AG04450 (cell line): ENCODE measurements at regions not wholly inside any gene's neighbourhood (a gene's known extent, or its start where the extent isn't known, plus 50 kb on each side); places are given as distances from the start of the nearest gene placed in this dataset.

Experiments
- CTCF ChIA-PET: fragments of 300-600, 350-600 bp; formaldehyde crosslinking; extraction: SDS; loops from one replicate; lab custom pipeline; 2022; ENCODE audit warnings: antibody characterized with exemption, inconsistent platforms; lab: Charles Lee
- POLR2A ChIA-PET: fragments of 350-600 bp; formaldehyde crosslinking; extraction: SDS; loops from one replicate; lab custom pipeline; 2021; ENCODE audit warnings: antibody characterized with exemption, inconsistent platforms; lab: Yijun Ruan, JAX
- DNase-seq: peaks from one replicate; pipeline ENCODE4 v3.0.0-alpha.2; 2011; ENCODE audit warnings: low read depth, low spot score
- H3K27ac ChIP-seq: one replicate; pipeline ENCODE4 v1.5.1; 2012; ENCODE audit warnings: low read depth, low read length, control low read depth
- H3K27me3 ChIP-seq: one replicate; pipeline ENCODE4 v1.6.0; 2012; ENCODE audit warnings: low read length; ENCODE audit not compliant: control insufficient read depth, insufficient read depth
- H3K4me3 ChIP-seq: 2 replicates; pipeline ENCODE4 v1.5.1; 2011; ENCODE audit warnings: mild to moderate bottlenecking, low read depth, low read length, control low read depth
- H3K9me3 ChIP-seq: 2 replicates; pipeline ENCODE4 v1.5.1; 2012; ENCODE audit warnings: low read length; ENCODE audit not compliant: control insufficient read depth, insufficient read depth
- TF ChIP-seq, protein P1 (sequence below): IDR thresholded peaks from 2 replicates; pipeline ENCODE4 v1.5.1; 2011; ENCODE audit warnings: low read depth, low read length, control low read depth, inconsistent platforms

DNA sequence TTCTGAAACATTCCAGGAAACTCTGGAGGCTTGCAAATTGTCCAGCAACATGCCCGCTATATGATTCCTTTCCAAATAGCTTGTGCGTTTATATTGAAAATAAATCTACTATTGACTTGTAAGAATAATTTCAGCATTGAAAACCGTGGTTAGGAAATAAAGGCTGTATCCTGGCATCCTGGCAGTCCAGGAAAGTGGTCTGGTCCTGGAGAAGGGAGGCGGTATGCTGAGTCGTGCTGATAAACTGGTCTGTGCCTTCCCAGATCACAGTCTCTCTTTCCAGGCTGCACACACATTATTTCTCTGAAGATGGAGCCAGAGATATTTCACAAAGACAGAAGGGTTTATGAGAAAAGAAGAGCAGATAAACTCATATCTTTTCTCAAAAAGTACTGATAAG lies 350.1 kb upstream of the COBL start:
- H3K27ac ChIP-seq, result no peak overlapping the region
- no peak for DNase-seq
- no peaks in the 10 kb centered on the region for H3K27me3 ChIP-seq
- TF ChIP-seq, protein P1, sequence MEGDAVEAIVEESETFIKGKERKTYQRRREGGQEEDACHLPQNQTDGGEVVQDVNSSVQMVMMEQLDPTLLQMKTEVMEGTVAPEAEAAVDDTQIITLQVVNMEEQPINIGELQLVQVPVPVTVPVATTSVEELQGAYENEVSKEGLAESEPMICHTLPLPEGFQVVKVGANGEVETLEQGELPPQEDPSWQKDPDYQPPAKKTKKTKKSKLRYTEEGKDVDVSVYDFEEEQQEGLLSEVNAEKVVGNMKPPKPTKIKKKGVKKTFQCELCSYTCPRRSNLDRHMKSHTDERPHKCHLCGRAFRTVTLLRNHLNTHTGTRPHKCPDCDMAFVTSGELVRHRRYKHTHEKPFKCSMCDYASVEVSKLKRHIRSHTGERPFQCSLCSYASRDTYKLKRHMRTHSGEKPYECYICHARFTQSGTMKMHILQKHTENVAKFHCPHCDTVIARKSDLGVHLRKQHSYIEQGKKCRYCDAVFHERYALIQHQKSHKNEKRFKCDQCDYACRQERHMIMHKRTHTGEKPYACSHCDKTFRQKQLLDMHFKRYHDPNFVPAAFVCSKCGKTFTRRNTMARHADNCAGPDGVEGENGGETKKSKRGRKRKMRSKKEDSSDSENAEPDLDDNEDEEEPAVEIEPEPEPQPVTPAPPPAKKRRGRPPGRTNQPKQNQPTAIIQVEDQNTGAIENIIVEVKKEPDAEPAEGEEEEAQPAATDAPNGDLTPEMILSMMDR, result no peak
- H3K4me3 ChIP-seq, result no peak overlapping the region
- ChIA-PET POLR2A (no interaction called here), CTCF (no interaction called here)
- H3K9me3 ChIP-seq, result peaks cover 5% of the 10 kb centered on the region

GRCh38 chr7:51666266-51666665 lies 349.7 kb upstream of the COBL start:
- no peaks in the 10 kb centered on the region for H3K27me3 ChIP-seq
- ChIA-PET CTCF (no interaction called here), POLR2A (no interaction called here)
- no peak overlapping the region for H3K4me3 ChIP-seq
- no peak for DNase-seq
- peaks cover 10% of the 10 kb centered on the region for H3K9me3 ChIP-seq
- TF ChIP-seq, protein P1, result no peak
- H3K27ac ChIP-seq, result no peak overlapping the region

DNA sequence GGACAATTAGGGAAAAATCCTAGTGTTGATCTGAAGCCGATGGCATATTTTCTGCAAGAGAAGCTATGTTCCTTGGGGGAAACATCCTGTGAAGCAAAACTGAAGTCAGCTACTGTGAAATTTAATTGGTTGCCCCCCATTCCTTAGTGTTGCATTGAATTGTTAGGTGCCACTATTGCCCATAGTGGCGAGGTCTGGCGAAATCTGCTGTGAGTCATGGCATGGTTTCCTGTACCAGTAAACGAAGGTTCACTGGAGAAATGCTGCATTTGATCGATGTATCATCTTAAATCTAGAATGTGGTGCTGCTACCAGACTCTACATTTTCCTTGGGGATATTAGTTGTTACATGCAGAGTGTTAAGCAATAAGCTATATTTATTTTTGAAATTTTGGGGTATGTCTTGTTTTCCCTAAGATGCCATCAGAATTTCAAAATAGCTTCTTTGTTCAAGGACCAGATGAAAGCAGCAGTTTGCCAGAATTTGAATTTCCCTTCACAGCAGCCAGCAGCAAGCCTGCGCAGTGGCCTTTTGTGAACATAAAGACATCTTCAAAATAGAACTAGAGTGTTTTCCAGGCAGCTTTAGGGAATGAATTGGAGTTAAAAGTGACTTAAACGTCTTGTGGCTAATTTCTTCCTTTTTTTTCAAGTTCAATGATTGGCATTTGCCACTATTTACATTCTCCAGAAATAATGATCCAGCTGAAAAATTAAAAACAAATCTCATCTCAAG lies 348.6 kb upstream of the COBL start:
- Histone ChIP-seq H3K27ac (no peak overlapping the region), H3K9me3 (peaks cover 19% of the 10 kb centered on the region), H3K4me3 (no peak overlapping the region), H3K27me3 (no peaks in the 10 kb centered on the region)
- ChIA-PET CTCF (no interaction called here), POLR2A (no interaction called here)
- no peak for DNase-seq
- TF ChIP-seq, protein P1, result no peak

DNA sequence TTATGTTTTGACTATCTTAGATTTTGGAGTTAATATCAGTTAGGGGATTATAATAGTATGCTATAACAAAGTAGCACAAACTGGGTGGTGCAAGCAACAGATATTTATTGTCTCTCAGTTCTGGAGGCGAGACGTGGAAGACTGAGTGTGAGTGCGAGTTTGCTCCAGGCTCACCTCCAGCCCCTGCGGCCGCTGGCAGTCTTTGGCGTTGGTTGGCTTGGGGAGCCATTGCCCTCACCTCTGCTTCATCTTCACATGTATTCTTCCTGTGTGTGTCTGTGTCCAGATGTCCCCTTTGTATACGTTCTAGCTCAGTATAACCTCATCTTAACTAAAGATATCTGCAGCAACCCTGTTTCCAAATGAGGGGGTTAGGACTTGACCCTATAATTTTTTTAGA lies 343.9 kb upstream of the COBL start:
- Histone ChIP-seq H3K27me3 (no peaks in the 10 kb centered on the region), H3K4me3 (no peak overlapping the region), H3K27ac (no peak overlapping the region), H3K9me3 (peaks cover 44% of the 10 kb centered on the region)
- DNase-seq, result no peak
- POLR2A ChIA-PET, result no interaction called here
- CTCF ChIA-PET, result no interaction called here
- TF ChIP-seq, protein P1, result no peak

- Histone ChIP-seq H3K9me3 (peaks cover 55% of the 10 kb centered on the region), H3K27ac (no peak overlapping the region), H3K27me3 (no peaks in the 10 kb centered on the region), H3K4me3 (no peak overlapping the region)
- ChIA-PET CTCF (no interaction called here), POLR2A (no interaction called here)
- no peak for DNase-seq
- TF ChIP-seq, protein P1, result no peak
These were observed 342.1 kb upstream of the COBL start for GRCh38 chr7:51658684-51659083.
